Fibroblast of lung (primary cell): ENCODE measurements at regions not wholly inside any gene's neighbourhood (a gene's known extent, or its start where the extent isn't known, plus 50 kb on each side); places are given as distances from the start of the nearest gene placed in this dataset.

Experiments
- DNase-seq, 2 donors: peaks; one replicate each; pipeline versions ENCODE4 v3.0.0 to v3.0.0-alpha.2; 2010; ENCODE audit warnings: low read depth in 2 of 2
- H2AFZ ChIP-seq: 2 replicates; pipeline ENCODE4 v1.5.1; 2012; ENCODE audit warnings: low read length, control low read depth, inconsistent platforms
- H3K27ac ChIP-seq: 2 replicates; pipeline ENCODE4 v1.5.1; 2011; ENCODE audit warnings: low read length, control low read depth; ENCODE audit not compliant: insufficient read depth
- H3K27me3 ChIP-seq: 2 replicates; pipeline ENCODE4 v1.5.1; 2011; ENCODE audit warnings: mild to moderate bottlenecking, low read length; ENCODE audit not compliant: control insufficient read depth, insufficient read depth
- H3K36me3 ChIP-seq: 2 replicates; pipeline ENCODE4 v1.5.1; 2011; ENCODE audit warnings: low read length; ENCODE audit not compliant: control insufficient read depth, insufficient read depth
- H3K4me1 ChIP-seq: 2 replicates; pipeline ENCODE4 v1.5.1; 2011; ENCODE audit warnings: low read length; ENCODE audit not compliant: control insufficient read depth, insufficient read depth; ENCODE audit errors: extremely low read depth
- H3K4me2 ChIP-seq: 2 replicates; pipeline ENCODE4 v1.5.1; 2011; ENCODE audit warnings: low read length, control low read depth; ENCODE audit not compliant: insufficient read depth; ENCODE audit errors: extremely low read depth
- H3K4me3 ChIP-seq, 4 experiments: fragments of 200-600 bp in 1 of 4; sonication (generic) in 1 of 4; replicated peaks in 1 of 4; 2 replicates each; pipeline ENCODE4 v1.5.1; 2011 to 2016; ENCODE audit warnings: low read length in 4 of 4, low read depth in 3 of 4, mild to moderate bottlenecking in 3 of 4, control low read depth in 2 of 4, inconsistent platforms in 1 of 4, mixed read lengths in 1 of 4; ENCODE audit not compliant: insufficient read depth in 1 of 4; ENCODE audit errors: control extremely low read depth in 1 of 4
- H3K79me2 ChIP-seq: 2 replicates; pipeline ENCODE4 v1.5.1; 2012; ENCODE audit warnings: mild to moderate bottlenecking, low read length, inconsistent platforms; ENCODE audit not compliant: control insufficient read depth, insufficient read depth
- H3K9ac ChIP-seq: 2 replicates; pipeline ENCODE4 v1.5.1; 2011; ENCODE audit warnings: mild to moderate bottlenecking, low read length, control low read depth; ENCODE audit not compliant: insufficient read depth
- H3K9me3 ChIP-seq: 2 replicates; pipeline ENCODE4 v1.5.1; 2012; ENCODE audit warnings: low read depth, low read length; ENCODE audit not compliant: control insufficient read depth, insufficient read depth
- H4K20me1 ChIP-seq: 2 replicates; pipeline ENCODE4 v1.5.1; 2011; ENCODE audit warnings: low read length; ENCODE audit not compliant: control insufficient read depth, insufficient read depth; ENCODE audit errors: extremely low read depth
- CTCF ChIP-seq, 2 donors: IDR thresholded peaks in 1 of 2; conservative IDR thresholded peaks in 1 of 2; 1 replicate in 1 of 2; 2 replicates in 1 of 2; pipeline ENCODE4 v1.5.1; 2011 to 2012; ENCODE audit warnings: low read length in 2 of 2, control low read depth in 1 of 2, inconsistent platforms in 1 of 2, low read depth in 1 of 2, mild to moderate bottlenecking in 1 of 2
- EZH2 ChIP-seq: IDR thresholded peaks from 2 replicates; pipeline ENCODE4 v1.5.1; 2012; ENCODE audit warnings: low read length, control low read depth, mild to moderate bottlenecking; ENCODE audit errors: missing control alignments

- no peak overlapping the region for H3K4me2 ChIP-seq
- H3K27ac ChIP-seq, result no peak overlapping the region
- H3K36me3 ChIP-seq, result no peaks in the 10 kb centered on the region
- H3K4me3 ChIP-seq, result no peak overlapping the region
- peak in 1 of 2 donors; percentile 8 for DNase-seq
- H4K20me1 ChIP-seq, result no peaks in the 10 kb centered on the region
- H3K9me3 ChIP-seq, result no peaks in the 10 kb centered on the region
- H3K9ac ChIP-seq, result no peak overlapping the region
- H3K4me1 ChIP-seq, result no peaks in the 10 kb centered on the region
- TF ChIP-seq CTCF (conservative IDR thresholded peaks at IDR 0.05 in 1 of 2, IDR thresholded peaks at IDR 0.05 in 1 of 2; ENCODE audit: low read depth in 1 of 2, low read length in 2 of 2), result no peak
- no peak for TF ChIP-seq EZH2
- H3K27me3 ChIP-seq, result no peaks in the 10 kb centered on the region
- H3K79me2 ChIP-seq, result no peaks in the 10 kb centered on the region
- no peak overlapping the region for H2AFZ ChIP-seq
Observed at GRCh38 chr9:73348471-73348870, 196.8 kb downstream of the ANXA1 start.

GRCh38 chr9:73349476-73349875 is 197.8 kb downstream of the ANXA1 start:
- H3K27me3 ChIP-seq, result no peaks in the 10 kb centered on the region
- no peaks in the 10 kb centered on the region for H3K79me2 ChIP-seq
- TF ChIP-seq EZH2 (no peak), CTCF (conservative IDR thresholded peaks at IDR 0.05 in 1 of 2, IDR thresholded peaks at IDR 0.05 in 1 of 2; ENCODE audit: low read depth in 1 of 2, low read length in 2 of 2) (no peak)
- no peak overlapping the region for H3K4me2 ChIP-seq
- H2AFZ ChIP-seq, result no peak overlapping the region
- no peak overlapping the region for H3K9ac ChIP-seq
- H3K9me3 ChIP-seq, result no peaks in the 10 kb centered on the region
- H4K20me1 ChIP-seq, result no peaks in the 10 kb centered on the region
- no peak overlapping the region for H3K27ac ChIP-seq
- H3K4me3 ChIP-seq, result no peak overlapping the region
- DNase-seq, result no peak
- H3K4me1 ChIP-seq, result no peaks in the 10 kb centered on the region
- H3K36me3 ChIP-seq, result no peaks in the 10 kb centered on the region

- Histone ChIP-seq H3K79me2 (no peaks in the 10 kb centered on the region), H3K4me3 (no peak overlapping the region), H2AFZ (no peak overlapping the region), H3K9ac (no peak overlapping the region), H3K36me3 (no peaks in the 10 kb centered on the region), H3K9me3 (no peaks in the 10 kb centered on the region), H3K4me1 (no peaks in the 10 kb centered on the region), H3K27ac (no peak overlapping the region), H3K27me3 (no peaks in the 10 kb centered on the region), H4K20me1 (no peaks in the 10 kb centered on the region), H3K4me2 (no peak overlapping the region)
- DNase-seq, result no peak
- TF ChIP-seq CTCF (conservative IDR thresholded peaks at IDR 0.05 in 1 of 2, IDR thresholded peaks at IDR 0.05 in 1 of 2; ENCODE audit: low read depth in 1 of 2, low read length in 2 of 2) (no peak), EZH2 (no peak)
Observed at GRCh38 chr9:73357607-73358006, 205.9 kb downstream of the ANXA1 start.
